Panc1 (cell line): ENCODE measurements at regions not wholly inside any gene's neighbourhood (a gene's known extent, or its start where the extent isn't known, plus 50 kb on each side); places are given as distances from the start of the nearest gene placed in this dataset.

ENCODE experiments used
- ATAC-seq: fragments of 200-7000 bp; cut with Tn5 transposase; 2 replicates; pipeline ENCODE4 v1.9.1; 2020; ENCODE audit warnings: mild to moderate bottlenecking, moderate library complexity
- BruUV-seq: library from RNA; stranded (reverse); fragments of 400-500 nt; replicated peaks from 2 replicates; lab custom pipeline; 2021; lab: Mats Ljungman, UMichigan
- CTCF ChIA-PET: fragments of 300-600 bp; sonication (Branson Sonifier 250); formaldehyde crosslinking; loops from one replicate; lab custom pipeline; 2022; ENCODE audit warnings: antibody characterized with exemption; lab: Charles Lee
- POLR2A ChIA-PET: fragments of 300-600 bp; sonication (Branson Sonifier 250); formaldehyde crosslinking; loops from one replicate; lab custom pipeline; 2022; ENCODE audit warnings: antibody characterized with exemption; lab: Charles Lee
- DNase-seq: peaks from one replicate; pipeline ENCODE4 v3.0.0-alpha.2; 2010; ENCODE audit warnings: low read depth, low spot score
- H3K27ac ChIP-seq: 2 replicates; pipeline ENCODE4 v1.5.1; 2011; ENCODE audit warnings: mild to moderate bottlenecking, low read length, inconsistent platforms
- H3K27me3 ChIP-seq: fragments of 200-500 bp; sonication (Bioruptor generic); 2 replicates; pipeline ENCODE4 v1.6.0; 2014; ENCODE audit warnings: low read length, inconsistent platforms; ENCODE audit not compliant: control insufficient read depth, insufficient read depth
- H3K36me3 ChIP-seq: fragments of 200-500 bp; sonication (Bioruptor generic); 2 replicates; pipeline ENCODE4 v1.5.1; 2014; ENCODE audit warnings: inconsistent platforms, mild to moderate bottlenecking, low read length, moderate library complexity; ENCODE audit not compliant: control insufficient read depth, insufficient read depth
- H3K4me1 ChIP-seq: 2 replicates; pipeline ENCODE4 v1.5.1; 2011; ENCODE audit warnings: inconsistent platforms, mild to moderate bottlenecking, low read length, moderate library complexity; ENCODE audit not compliant: control insufficient read depth, insufficient read depth
- H3K4me3 ChIP-seq, 2 experiments: 2 replicates each; pipeline ENCODE4 v1.5.1; 2011 to 2012; ENCODE audit warnings: low read depth in 2 of 2, low read length in 2 of 2, mild to moderate bottlenecking in 2 of 2, inconsistent platforms in 1 of 2, moderate library complexity in 1 of 2
- H3K9me3 ChIP-seq: fragments of 200-500 bp; sonication (Bioruptor generic); 2 replicates; pipeline ENCODE4 v1.5.1; 2014; ENCODE audit warnings: low read depth, mild to moderate bottlenecking, inconsistent platforms, low read length, moderate library complexity; ENCODE audit not compliant: control insufficient read depth, insufficient read depth
- CTCF ChIP-seq: fragments of 450-650 bp; IDR thresholded peaks from 2 replicates; pipeline ENCODE4 v1.5.1; 2017; ENCODE audit warnings: mild to moderate bottlenecking
- POLR2AphosphoS5 ChIP-seq: IDR thresholded peaks from 2 replicates; pipeline ENCODE4 v1.6.1; 2012; ENCODE audit warnings: mild to moderate bottlenecking, low read depth, low read length, moderate library complexity
- REST ChIP-seq, 2 experiments: IDR thresholded peaks; 2 replicates each; pipeline ENCODE4 v1.6.1; 2011 to 2012; ENCODE audit warnings: low read depth in 2 of 2, control low read depth in 1 of 2, low read length in 1 of 2, mild to moderate bottlenecking in 1 of 2, moderate library complexity in 1 of 2; ENCODE audit not compliant: insufficient read depth in 1 of 2
- SIN3A ChIP-seq: IDR thresholded peaks from 2 replicates; pipeline ENCODE4 v1.6.1; 2012; ENCODE audit warnings: low read depth, mild to moderate bottlenecking, low read length, moderate library complexity, borderline replicate concordance; ENCODE audit not compliant: insufficient read depth
- TCF7L2 ChIP-seq: IDR thresholded peaks from 2 replicates; pipeline ENCODE4 v1.6.1; 2011; ENCODE audit warnings: mild to moderate bottlenecking, low read depth, low read length, inconsistent platforms
- in situ Hi-C: cut with HindIII; loops from 2 replicates; pipeline ENCODE4 v1.10.0; 2016; ENCODE audit warnings: low sequenced_read_pairs, low pct_unique_long_range_greater_than_20kb
- intact Hi-C: fragments of 100-400 bp; cut with micrococcal nuclease; formaldehyde crosslinking; loops from one replicate; pipeline ENCODE4 v1.10.0; 2022; ENCODE audit not compliant: unreplicated experiment

- H3K27ac ChIP-seq = peak overlapping the region; percentile 61; the same call in 1 of the 2 replicates
Observed at GRCh38 chr18:59065684-59066083, 74.0 kb upstream of the SEC11C start.

GRCh38 chr18:59067873-59068272 is 71.8 kb upstream of the SEC11C start:
- CTCF ChIA-PET = no interaction called here
- DNase-seq (no peak), ATAC-seq (no peak)
- no peaks in the 10 kb centered on the region for H3K36me3 ChIP-seq
- POLR2A ChIA-PET = interaction anchor here (0.6 kb wide), 1 partner anchor 1588 kb away, joined by 3 read pairs; no protein-coding TSS in a partner anchor
- intact Hi-C loops = no loop called here
- H3K4me3 ChIP-seq = no peak overlapping the region
- peak overlapping the region; percentile 69; the same call in 1 of the 2 replicates for H3K27ac ChIP-seq
- H3K4me1 ChIP-seq = no peaks in the 10 kb centered on the region; the same call in 1 of the 2 replicates
- BruUV-seq = no TSS peak
- in situ Hi-C loops = no loop called here
- H3K27me3 ChIP-seq = no peaks in the 10 kb centered on the region
- TF ChIP-seq TCF7L2 (no peak), CTCF (peak; percentile 49; the same call in 1 of the 2 replicates)
- H3K9me3 ChIP-seq = no peaks in the 10 kb centered on the region

More at GRCh38 chr18:59065684-59066083, 74.0 kb upstream of the SEC11C start:
- in situ Hi-C loops = no loop called here
- Histone ChIP-seq H3K36me3 (no peaks in the 10 kb centered on the region), H3K9me3 (no peaks in the 10 kb centered on the region), H3K4me1 (no peaks in the 10 kb centered on the region; the same call in 1 of the 2 replicates), H3K4me3 (no peak overlapping the region), H3K27me3 (no peaks in the 10 kb centered on the region)
- no TSS peak for BruUV-seq
- intact Hi-C loops = no loop called here
- ATAC-seq (no peak), DNase-seq (no peak)
- POLR2A ChIA-PET = no interaction called here
- TF ChIP-seq CTCF (no peak), TCF7L2 (no peak), POLR2AphosphoS5 (no peak), SIN3A (no peak), REST (IDR thresholded peaks at IDR 0.05; ENCODE audit: insufficient read depth in 1 of 2, low read depth in 2 of 2, low read length in 1 of 2) (no peak)
- CTCF ChIA-PET = no interaction called here
